ENCODE measurements at regions not wholly inside any gene's neighbourhood (a gene's known extent, or its start where the extent isn't known, plus 50 kb on each side); places are given as distances from the start of the nearest gene placed in this dataset.

- H3K27ac ChIP-seq (ENCODE audit: low read depth in 1 of 2, low read length in 2 of 2): no peak overlapping the region
- H3K4me3 ChIP-seq (ENCODE audit: low read length in 2 of 2): no peak overlapping the region
- no peaks in the 10 kb centered on the region for H3K4me1 ChIP-seq (ENCODE audit: control insufficient read depth in 1 of 2, insufficient read depth in 2 of 2, low read length in 2 of 2)
- DNase-seq (peak in 1 of 2 donors; percentile 82), ATAC-seq (ENCODE audit: low FRiP score) (peak; percentile 74)
- no peaks in the 10 kb centered on the region for H3K27me3 ChIP-seq (ENCODE audit: control insufficient read depth in 1 of 2, insufficient read depth in 2 of 2, low read length in 1 of 2)
- intact Hi-C loops (cut with DNase I): no loop called here
- H3K9me3 ChIP-seq (ENCODE audit: control insufficient read depth, low read length): no peaks in the 10 kb centered on the region
- no peaks in the 10 kb centered on the region for H3K36me3 ChIP-seq (ENCODE audit: control insufficient read depth in 1 of 2, insufficient read depth in 2 of 2, low read length in 1 of 2)
- 80 to 92% methylated on average over 1 of the region's 1 CpG for WGBS, 2 donors
These were observed 487.2 kb upstream of the KLF4 start for GRCh38 chr9:107976767-107977166.

- Histone ChIP-seq H3K4me1 (ENCODE audit: control insufficient read depth in 1 of 2, insufficient read depth in 2 of 2, low read length in 2 of 2) (no peaks in the 10 kb centered on the region), H3K4me3 (ENCODE audit: low read length in 2 of 2) (no peak overlapping the region), H3K27ac (ENCODE audit: low read depth in 1 of 2, low read length in 2 of 2) (no peak overlapping the region), H3K27me3 (ENCODE audit: control insufficient read depth in 1 of 2, insufficient read depth in 2 of 2, low read length in 1 of 2) (no peaks in the 10 kb centered on the region), H3K9me3 (ENCODE audit: control insufficient read depth, low read length) (no peaks in the 10 kb centered on the region), H3K36me3 (ENCODE audit: control insufficient read depth in 1 of 2, insufficient read depth in 2 of 2, low read length in 1 of 2) (no peaks in the 10 kb centered on the region)
- WGBS, 2 donors: 82 to 84% methylated on average over 5 of the region's 5 CpGs
- intact Hi-C loops (cut with DNase I): no loop called here
- no peak for ATAC-seq (ENCODE audit: low FRiP score)
- DNase-seq: no peak
These were observed 485.9 kb upstream of the KLF4 start for GRCh38 chr9:107975426-107976010.

GRCh38 chr9:107973451-107973850 is 483.9 kb upstream of the KLF4 start:
- WGBS, 2 donors: 98 to 100% methylated on average over 1 of the region's 1 CpG
- no peaks in the 10 kb centered on the region for H3K4me1 ChIP-seq (ENCODE audit: control insufficient read depth in 1 of 2, insufficient read depth in 2 of 2, low read length in 2 of 2)
- H3K9me3 ChIP-seq (ENCODE audit: control insufficient read depth, low read length): no peaks in the 10 kb centered on the region
- ATAC-seq (ENCODE audit: low FRiP score) (no peak), DNase-seq (no peak)
- no peak overlapping the region for H3K27ac ChIP-seq (ENCODE audit: low read depth in 1 of 2, low read length in 2 of 2)
- no peaks in the 10 kb centered on the region for H3K36me3 ChIP-seq (ENCODE audit: control insufficient read depth in 1 of 2, insufficient read depth in 2 of 2, low read length in 1 of 2)
- H3K27me3 ChIP-seq (ENCODE audit: control insufficient read depth in 1 of 2, insufficient read depth in 2 of 2, low read length in 1 of 2): no peaks in the 10 kb centered on the region
- intact Hi-C loops (cut with DNase I): no loop called here
- H3K4me3 ChIP-seq (ENCODE audit: low read length in 2 of 2): no peak overlapping the region

- H3K4me1 ChIP-seq (ENCODE audit: control insufficient read depth in 1 of 2, insufficient read depth in 2 of 2, low read length in 2 of 2): no peaks in the 10 kb centered on the region
- ATAC-seq (ENCODE audit: low FRiP score): no peak
- DNase-seq: no peak
- WGBS, 2 donors: 62 to 73% methylated on average over 7 of the region's 7 CpGs
- intact Hi-C loops (cut with DNase I): no loop called here
- no peaks in the 10 kb centered on the region for H3K27me3 ChIP-seq (ENCODE audit: control insufficient read depth in 1 of 2, insufficient read depth in 2 of 2, low read length in 1 of 2)
- H3K36me3 ChIP-seq (ENCODE audit: control insufficient read depth in 1 of 2, insufficient read depth in 2 of 2, low read length in 1 of 2): no peaks in the 10 kb centered on the region
- H3K4me3 ChIP-seq (ENCODE audit: low read length in 2 of 2): no peak overlapping the region
- no peak overlapping the region for H3K27ac ChIP-seq (ENCODE audit: low read depth in 1 of 2, low read length in 2 of 2)
- no peaks in the 10 kb centered on the region for H3K9me3 ChIP-seq (ENCODE audit: control insufficient read depth, low read length)
These were observed 482.8 kb upstream of the KLF4 start for GRCh38 chr9:107972346-107972745.

GRCh38 chr9:107971241-107971640 is 481.7 kb upstream of the KLF4 start:
- intact Hi-C loops (cut with DNase I): no loop called here
- Histone ChIP-seq H3K36me3 (ENCODE audit: control insufficient read depth in 1 of 2, insufficient read depth in 2 of 2, low read length in 1 of 2) (no peaks in the 10 kb centered on the region), H3K4me3 (ENCODE audit: low read length in 2 of 2) (no peak overlapping the region), H3K27ac (ENCODE audit: low read depth in 1 of 2, low read length in 2 of 2) (no peak overlapping the region), H3K9me3 (ENCODE audit: control insufficient read depth, low read length) (no peaks in the 10 kb centered on the region), H3K4me1 (ENCODE audit: control insufficient read depth in 1 of 2, insufficient read depth in 2 of 2, low read length in 2 of 2) (no peaks in the 10 kb centered on the region), H3K27me3 (ENCODE audit: control insufficient read depth in 1 of 2, insufficient read depth in 2 of 2, low read length in 1 of 2) (peaks cover 0 to 1% of the 10 kb centered on the region in 2 donors)
- DNase-seq (no peak), ATAC-seq (ENCODE audit: low FRiP score) (no peak)

GRCh38 chr9:107970726-107971125 is 481.2 kb upstream of the KLF4 start:
- Histone ChIP-seq H3K27ac (ENCODE audit: low read depth in 1 of 2, low read length in 2 of 2) (no peak overlapping the region), H3K36me3 (ENCODE audit: control insufficient read depth in 1 of 2, insufficient read depth in 2 of 2, low read length in 1 of 2) (no peaks in the 10 kb centered on the region), H3K4me3 (ENCODE audit: low read length in 2 of 2) (no peak overlapping the region), H3K4me1 (ENCODE audit: control insufficient read depth in 1 of 2, insufficient read depth in 2 of 2, low read length in 2 of 2) (no peaks in the 10 kb centered on the region), H3K9me3 (ENCODE audit: control insufficient read depth, low read length) (no peaks in the 10 kb centered on the region), H3K27me3 (ENCODE audit: control insufficient read depth in 1 of 2, insufficient read depth in 2 of 2, low read length in 1 of 2) (peaks cover 0 to 1% of the 10 kb centered on the region in 2 donors)
- no peak for ATAC-seq (ENCODE audit: low FRiP score)
- intact Hi-C loops (cut with DNase I): no loop called here
- no peak for DNase-seq
- 83 to 88% methylated on average over 5 of the region's 5 CpGs for WGBS, 2 donors

GRCh38 chr9:107969727-107970126 is 480.2 kb upstream of the KLF4 start:
- intact Hi-C loops (cut with DNase I): no loop called here
- 70 to 74% methylated on average over 8 of the region's 8 CpGs for WGBS, 2 donors
- Histone ChIP-seq H3K4me1 (ENCODE audit: control insufficient read depth in 1 of 2, insufficient read depth in 2 of 2, low read length in 2 of 2) (no peaks in the 10 kb centered on the region), H3K36me3 (ENCODE audit: control insufficient read depth in 1 of 2, insufficient read depth in 2 of 2, low read length in 1 of 2) (no peaks in the 10 kb centered on the region), H3K27ac (ENCODE audit: low read depth in 1 of 2, low read length in 2 of 2) (no peak overlapping the region), H3K9me3 (ENCODE audit: control insufficient read depth, low read length) (no peaks in the 10 kb centered on the region), H3K4me3 (ENCODE audit: low read length in 2 of 2) (no peak overlapping the region), H3K27me3 (ENCODE audit: control insufficient read depth in 1 of 2, insufficient read depth in 2 of 2, low read length in 1 of 2) (peaks cover 0 to 1% of the 10 kb centered on the region in 2 donors)
- ATAC-seq (ENCODE audit: low FRiP score) (no peak), DNase-seq (no peak)

GRCh38 chr9:107969141-107969540 is 479.6 kb upstream of the KLF4 start:
- Histone ChIP-seq H3K27ac (ENCODE audit: low read depth in 1 of 2, low read length in 2 of 2) (no peak overlapping the region), H3K36me3 (ENCODE audit: control insufficient read depth in 1 of 2, insufficient read depth in 2 of 2, low read length in 1 of 2) (no peaks in the 10 kb centered on the region), H3K4me1 (ENCODE audit: control insufficient read depth in 1 of 2, insufficient read depth in 2 of 2, low read length in 2 of 2) (no peaks in the 10 kb centered on the region), H3K4me3 (ENCODE audit: low read length in 2 of 2) (no peak overlapping the region), H3K9me3 (ENCODE audit: control insufficient read depth, low read length) (no peaks in the 10 kb centered on the region), H3K27me3 (ENCODE audit: control insufficient read depth in 1 of 2, insufficient read depth in 2 of 2, low read length in 1 of 2) (peaks cover 0 to 1% of the 10 kb centered on the region in 2 donors)
- DNase-seq (no peak), ATAC-seq (ENCODE audit: low FRiP score) (no peak)
- WGBS, 2 donors: 86 to 90% methylated on average over 5 of the region's 5 CpGs
- intact Hi-C loops (cut with DNase I): no loop called here

- ATAC-seq (ENCODE audit: low FRiP score) (no peak), DNase-seq (no peak)
- no peak overlapping the region for H3K4me3 ChIP-seq (ENCODE audit: low read length in 2 of 2)
- H3K4me1 ChIP-seq (ENCODE audit: control insufficient read depth in 1 of 2, insufficient read depth in 2 of 2, low read length in 2 of 2): no peaks in the 10 kb centered on the region
- H3K36me3 ChIP-seq (ENCODE audit: control insufficient read depth in 1 of 2, insufficient read depth in 2 of 2, low read length in 1 of 2): no peaks in the 10 kb centered on the region
- WGBS, 2 donors: 39 to 90% methylated on average over 2 of the region's 2 CpGs
- no peaks in the 10 kb centered on the region for H3K9me3 ChIP-seq (ENCODE audit: control insufficient read depth, low read length)
- peaks cover 0 to 1% of the 10 kb centered on the region in 2 donors for H3K27me3 ChIP-seq (ENCODE audit: control insufficient read depth in 1 of 2, insufficient read depth in 2 of 2, low read length in 1 of 2)
- H3K27ac ChIP-seq (ENCODE audit: low read depth in 1 of 2, low read length in 2 of 2): no peak overlapping the region
- intact Hi-C loops (cut with DNase I): no loop called here
These were observed 473.7 kb upstream of the KLF4 start for GRCh38 chr9:107963246-107963645.
